Suprapubic skin (tissue), 4 donors: ENCODE measurements at regions not wholly inside any gene's neighbourhood (a gene's known extent, or its start where the extent isn't known, plus 50 kb on each side); places are given as distances from the start of the nearest gene placed in this dataset.

Experiments used
- DNase-seq, 2 donors: peaks; one replicate each; pipeline ENCODE4 v3.0.0-alpha.2; 2019; ENCODE audit warnings: low spot score in 2 of 2
- H3K27ac ChIP-seq: fragments of 200-600 bp; sonication (generic); one replicate; pipeline ENCODE4 v1.5.1; 2019
- H3K27me3 ChIP-seq: fragments of 200-600 bp; sonication (generic); one replicate; pipeline ENCODE4 v1.5.1; 2019
- H3K36me3 ChIP-seq: fragments of 200-600 bp; sonication (generic); one replicate; pipeline ENCODE4 v1.5.1; 2019
- H3K4me1 ChIP-seq: fragments of 200-600 bp; sonication (generic); one replicate; pipeline ENCODE4 v1.5.1; 2019
- H3K4me3 ChIP-seq: fragments of 200-600 bp; sonication (generic); one replicate; pipeline ENCODE4 v1.5.1; 2019; ENCODE audit warnings: mild to moderate bottlenecking
- H3K9me3 ChIP-seq: fragments of 200-600 bp; sonication (generic); one replicate; pipeline ENCODE4 v1.5.1; 2019
- CTCF ChIP-seq, 2 donors: fragments of 200-600 bp in 1 of 2; fragments of 450-650 bp in 1 of 2; sonication (generic) in 1 of 2; IDR thresholded peaks; one replicate each; pipeline ENCODE4 v1.5.1; 2016 to 2019; ENCODE audit warnings: antibody characterized with exemption in 2 of 2, mild to moderate bottlenecking in 1 of 2, moderate library complexity in 1 of 2
- EP300 ChIP-seq: sonication (generic); formaldehyde crosslinking; IDR thresholded peaks from one replicate; pipeline ENCODE4 v1.6.1; 2017; ENCODE audit warnings: antibody characterized with exemption
- POLR2A ChIP-seq, 2 donors: fragments of 450-650 bp; IDR thresholded peaks; one replicate each; pipeline ENCODE4 v1.6.1; 2017; ENCODE audit warnings: antibody characterized with exemption in 2 of 2, mild to moderate bottlenecking in 2 of 2, moderate library complexity in 2 of 2
- POLR2AphosphoS5 ChIP-seq, 3 donors: sonication (generic); formaldehyde crosslinking; IDR thresholded peaks; one replicate each; pipeline ENCODE4 v1.6.1; 2017; ENCODE audit warnings: antibody characterized with exemption in 3 of 3
- WGBS: methylation state at CpG from one replicate; pipeline ENCODE4 v1.1.5; 2018; 5-methylcytosine and 5-hydroxymethylcytosine counted together

GRCh38 chr4:120399826-120400225 lies 333.2 kb upstream of the MAD2L1 start:
- no peak overlapping the region for H3K27ac ChIP-seq
- WGBS: 90% methylated on average over 1 of the region's 1 CpG

GRCh38 chr4:120395746-120396145 lies 329.1 kb upstream of the MAD2L1 start:
- Histone ChIP-seq H3K36me3 (no peaks in the 10 kb centered on the region), H3K4me3 (no peak overlapping the region), H3K4me1 (no peaks in the 10 kb centered on the region), H3K9me3 (no peaks in the 10 kb centered on the region), H3K27ac (no peak overlapping the region), H3K27me3 (no peaks in the 10 kb centered on the region)
- TF ChIP-seq POLR2A (IDR thresholded peaks at IDR 0.05): no peak
- no peak for TF ChIP-seq EP300
- no peak for TF ChIP-seq POLR2AphosphoS5 (IDR thresholded peaks at IDR 0.05)
- TF ChIP-seq CTCF (IDR thresholded peaks at IDR 0.05): no peak
- DNase-seq: no peak
- WGBS: 84% methylated on average over 3 of the region's 3 CpGs

More at GRCh38 chr4:120399826-120400225, 333.2 kb upstream of the MAD2L1 start:
- DNase-seq: no peak
- Histone ChIP-seq H3K36me3 (no peaks in the 10 kb centered on the region), H3K27me3 (no peaks in the 10 kb centered on the region), H3K4me3 (no peak overlapping the region), H3K9me3 (no peaks in the 10 kb centered on the region), H3K4me1 (no peaks in the 10 kb centered on the region)
- TF ChIP-seq POLR2A (IDR thresholded peaks at IDR 0.05) (no peak), POLR2AphosphoS5 (IDR thresholded peaks at IDR 0.05) (no peak), CTCF (IDR thresholded peaks at IDR 0.05) (no peak), EP300 (no peak)

- DNase-seq: no peak
- TF ChIP-seq CTCF (IDR thresholded peaks at IDR 0.05) (no peak), POLR2AphosphoS5 (IDR thresholded peaks at IDR 0.05) (no peak), POLR2A (IDR thresholded peaks at IDR 0.05) (no peak), EP300 (no peak)
- Histone ChIP-seq H3K27me3 (no peaks in the 10 kb centered on the region), H3K36me3 (no peaks in the 10 kb centered on the region), H3K4me1 (no peaks in the 10 kb centered on the region), H3K9me3 (no peaks in the 10 kb centered on the region), H3K27ac (no peak overlapping the region), H3K4me3 (no peak overlapping the region)
These were observed 289.2 kb upstream of the MAD2L1 start for GRCh38 chr4:120355881-120356280.

GRCh38 chr4:120354381-120354780 lies 287.7 kb upstream of the MAD2L1 start:
- no peaks in the 10 kb centered on the region for H3K9me3 ChIP-seq
- WGBS: 33% methylated on average over 1 of the region's 1 CpG

GRCh38 chr4:120353235-120353634 lies 286.6 kb upstream of the MAD2L1 start:
- no peak for TF ChIP-seq POLR2AphosphoS5 (IDR thresholded peaks at IDR 0.05)
- TF ChIP-seq CTCF (IDR thresholded peaks at IDR 0.05): no peak
- TF ChIP-seq POLR2A (IDR thresholded peaks at IDR 0.05): no peak
- TF ChIP-seq EP300: no peak
- 80% methylated on average over 6 of the region's 6 CpGs for WGBS
- no peak overlapping the region for H3K4me3 ChIP-seq
- no peaks in the 10 kb centered on the region for H3K4me1 ChIP-seq
- H3K9me3 ChIP-seq: no peaks in the 10 kb centered on the region
- H3K27ac ChIP-seq: no peak overlapping the region
- no peaks in the 10 kb centered on the region for H3K27me3 ChIP-seq
- no peaks in the 10 kb centered on the region for H3K36me3 ChIP-seq
- DNase-seq: no peak

More at GRCh38 chr4:120354381-120354780, 287.7 kb upstream of the MAD2L1 start:
- Histone ChIP-seq H3K4me1 (no peaks in the 10 kb centered on the region), H3K27me3 (no peaks in the 10 kb centered on the region), H3K4me3 (no peak overlapping the region), H3K36me3 (no peaks in the 10 kb centered on the region), H3K27ac (no peak overlapping the region)
- DNase-seq: no peak
- TF ChIP-seq POLR2AphosphoS5 (IDR thresholded peaks at IDR 0.05): no peak
- TF ChIP-seq POLR2A (IDR thresholded peaks at IDR 0.05): no peak
- TF ChIP-seq EP300: no peak
- no peak for TF ChIP-seq CTCF (IDR thresholded peaks at IDR 0.05)
